Ovary (tissue), 3 donors: ENCODE measurements at regions not wholly inside any gene's neighbourhood (a gene's known extent, or its start where the extent isn't known, plus 50 kb on each side); places are given as distances from the start of the nearest gene placed in this dataset.

Experiments
- CTCF ChIP-seq, 3 donors: fragments of 450-650 bp in 2 of 3; fragments of 200-600 bp in 1 of 3; IDR thresholded peaks; one replicate each; pipeline versions ENCODE4 v1.5.1 to v1.8.0; 2016 to 2022; ENCODE audit warnings: antibody characterized with exemption in 3 of 3, mild to moderate bottlenecking in 1 of 3
- EP300 ChIP-seq: sonication (generic); formaldehyde crosslinking; IDR thresholded peaks from one replicate; pipeline ENCODE4 v1.6.1; 2017; ENCODE audit warnings: antibody characterized with exemption
- donor health status: DM: no; HTN: no; CAD: no.

GRCh38 chr6:164045082-164045481 lies 630.6 kb downstream of the QKI start:
- no peak for TF ChIP-seq CTCF (IDR thresholded peaks at IDR 0.05)
- no peak for TF ChIP-seq EP300
